GM23338 (cell line): ENCODE measurements at regions not wholly inside any gene's neighbourhood (a gene's known extent, or its start where the extent isn't known, plus 50 kb on each side); places are given as distances from the start of the nearest gene placed in this dataset.
A peak's percentile ranks its signal among the peaks of the same experiment; 100 is the strongest.
"Not testable (repeated sequence)": the region's sequence is repeated elsewhere in the genome, so short reads cannot be mapped to it uniquely, and the experiment has no call there.

Source experiments
- ATAC-seq: fragments of 200-7000 bp; cut with Tn5 transposase; 3 replicates; pipeline ENCODE4 v1.9.1; 2020
- DNase-seq: peaks from one replicate; pipeline ENCODE4 v3.0.0-alpha.2; 2015; ENCODE audit warnings: low spot score
- H2AFZ ChIP-seq: fragments of 200-600 bp; sonication (generic); 2 replicates; pipeline ENCODE4 v1.8.0; 2016; ENCODE audit warnings: antibody characterized with exemption, mild to moderate bottlenecking, moderate library complexity
- H3F3A ChIP-seq: fragments of 200-600 bp; sonication (generic); replicated peaks from 2 replicates; pipeline ENCODE4 v1.8.0; 2017; ENCODE audit warnings: antibody characterized with exemption, mixed run types, low read depth
- H3K27ac ChIP-seq: fragments of 200-600 bp; sonication (generic); 2 replicates; pipeline ENCODE4 v1.6.1; 2016; ENCODE audit warnings: low read depth
- H3K27me3 ChIP-seq: fragments of 200-600 bp; sonication (generic); 2 replicates; pipeline ENCODE4 v1.8.0; 2016; ENCODE audit warnings: mild to moderate bottlenecking, mixed run types, moderate library complexity; ENCODE audit not compliant: insufficient read depth
- H3K36me3 ChIP-seq: fragments of 200-600 bp; sonication (generic); 2 replicates; pipeline ENCODE4 v1.8.0; 2016; ENCODE audit warnings: mild to moderate bottlenecking; ENCODE audit not compliant: insufficient read depth
- H3K4me1 ChIP-seq: fragments of 200-600 bp; sonication (generic); 2 replicates; pipeline ENCODE4 v1.8.0; 2016; ENCODE audit warnings: mild to moderate bottlenecking, moderate library complexity; ENCODE audit not compliant: insufficient read depth
- H3K4me2 ChIP-seq: fragments of 200-600 bp; sonication (generic); 2 replicates; pipeline ENCODE4 v1.7.1; 2017; ENCODE audit warnings: mixed run types
- H3K4me3 ChIP-seq: fragments of 200-600 bp; sonication (generic); 2 replicates; pipeline ENCODE4 v1.6.1; 2016; ENCODE audit warnings: mixed run types
- H3K79me2 ChIP-seq: fragments of 200-600 bp; sonication (generic); replicated peaks from 2 replicates; pipeline ENCODE4 v1.8.0; 2017; ENCODE audit warnings: mild to moderate bottlenecking; ENCODE audit not compliant: insufficient read depth
- H3K9me2 ChIP-seq: fragments of 200-600 bp; sonication (generic); 2 replicates; pipeline ENCODE4 v1.8.0; 2017; ENCODE audit not compliant: insufficient read depth
- H4K20me1 ChIP-seq: fragments of 200-600 bp; sonication (generic); replicated peaks from 2 replicates; pipeline ENCODE4 v1.8.0; 2017; ENCODE audit warnings: mild to moderate bottlenecking; ENCODE audit not compliant: insufficient read depth
- H3K27ac Mint-ChIP-seq: 2 replicates; pipeline ENCODE4 v1.8.0; 2020; ENCODE audit warnings: inconsistent platforms, mild to moderate bottlenecking, moderate library complexity, mixed read lengths
- H3K27me3 Mint-ChIP-seq: 3 replicates; pipeline ENCODE4 v1.8.0; 2022; ENCODE audit warnings: low read depth, mild to moderate bottlenecking, moderate library complexity, mixed read lengths, inconsistent platforms; ENCODE audit not compliant: insufficient read depth, poor library complexity
- H3K36me3 Mint-ChIP-seq: 3 replicates; pipeline ENCODE4 v1.8.0; 2021; ENCODE audit warnings: low read depth, mild to moderate bottlenecking, inconsistent platforms, moderate library complexity, mixed read lengths
- H3K4me1 Mint-ChIP-seq: 3 replicates; pipeline ENCODE4 v1.8.0; 2020; ENCODE audit warnings: mild to moderate bottlenecking, inconsistent platforms, mixed read lengths
- H3K4me3 Mint-ChIP-seq: 3 replicates; pipeline ENCODE4 v1.8.0; 2021; ENCODE audit warnings: moderate library complexity, mild to moderate bottlenecking, inconsistent platforms, mixed read lengths
- H3K9me3 Mint-ChIP-seq: 3 replicates; pipeline ENCODE4 v1.8.0; 2020; ENCODE audit warnings: moderate library complexity, mild to moderate bottlenecking, inconsistent platforms, mixed read lengths

- H3K79me2 ChIP-seq, H3K9me2 ChIP-seq, H3F3A ChIP-seq, H3K36me3 ChIP-seq, H3K27ac ChIP-seq, DNase-seq, H3K27me3 Mint-ChIP-seq, H4K20me1 ChIP-seq, H3K4me1 ChIP-seq, H3K9me3 Mint-ChIP-seq, H3K4me1 Mint-ChIP-seq, H3K36me3 Mint-ChIP-seq, H3K4me2 ChIP-seq, ATAC-seq, H3K27ac Mint-ChIP-seq, H3K4me3 Mint-ChIP-seq, H3K27me3 ChIP-seq, H3K4me3 ChIP-seq, H2AFZ ChIP-seq: not testable (repeated sequence)
Observed at GRCh38 chr17:15852863-15853262, 92.1 kb upstream of the ADORA2B start.

- H3K4me1 ChIP-seq, H3K4me2 ChIP-seq, H3K27me3 Mint-ChIP-seq, H3K27me3 ChIP-seq, DNase-seq, H3F3A ChIP-seq, H3K36me3 ChIP-seq, H3K27ac ChIP-seq, H3K9me2 ChIP-seq, H3K36me3 Mint-ChIP-seq, H3K79me2 ChIP-seq, H3K4me3 ChIP-seq, H3K4me3 Mint-ChIP-seq, H2AFZ ChIP-seq, H3K27ac Mint-ChIP-seq, H4K20me1 ChIP-seq, H3K4me1 Mint-ChIP-seq, ATAC-seq: not testable (repeated sequence)
- peaks cover 13% of the 10 kb centered on the region for H3K9me3 Mint-ChIP-seq
Observed at GRCh38 chr17:15856191-15856590, 88.7 kb upstream of the ADORA2B start.

GRCh38 chr17:15856745-15857144 is 88.2 kb upstream of the ADORA2B start:
- not testable (repeated sequence) for H3K4me1 ChIP-seq, H3K4me3 ChIP-seq, H3K27ac ChIP-seq, H3K27ac Mint-ChIP-seq, H3K4me3 Mint-ChIP-seq, H4K20me1 ChIP-seq, H3K4me1 Mint-ChIP-seq, H3K9me2 ChIP-seq, H2AFZ ChIP-seq, H3K27me3 Mint-ChIP-seq, ATAC-seq, H3K4me2 ChIP-seq, H3K36me3 ChIP-seq, DNase-seq, H3F3A ChIP-seq, H3K36me3 Mint-ChIP-seq, H3K79me2 ChIP-seq, H3K27me3 ChIP-seq
- H3K9me3 Mint-ChIP-seq = peaks cover 16% of the 10 kb centered on the region

GRCh38 chr17:15858082-15858481 is 86.8 kb upstream of the ADORA2B start:
- not testable (repeated sequence) for H2AFZ ChIP-seq, H3K4me1 ChIP-seq, H3K4me3 Mint-ChIP-seq, ATAC-seq, H3K4me1 Mint-ChIP-seq, H3F3A ChIP-seq, H3K27me3 Mint-ChIP-seq, H3K27ac ChIP-seq, H3K36me3 Mint-ChIP-seq, H3K4me3 ChIP-seq, H3K36me3 ChIP-seq, H3K79me2 ChIP-seq, H3K27ac Mint-ChIP-seq, H3K27me3 ChIP-seq, DNase-seq, H4K20me1 ChIP-seq, H3K4me2 ChIP-seq, H3K9me2 ChIP-seq
- H3K9me3 Mint-ChIP-seq = peaks cover 16% of the 10 kb centered on the region

- peaks cover 16% of the 10 kb centered on the region for H3K9me3 Mint-ChIP-seq
- H3K36me3 ChIP-seq, H3K27me3 ChIP-seq, H3K4me3 ChIP-seq, H3K27me3 Mint-ChIP-seq, H3K4me2 ChIP-seq, H3K27ac ChIP-seq, H2AFZ ChIP-seq, H3K36me3 Mint-ChIP-seq, H4K20me1 ChIP-seq, H3K4me1 Mint-ChIP-seq, H3K79me2 ChIP-seq, ATAC-seq, H3K27ac Mint-ChIP-seq, H3K4me1 ChIP-seq, H3K9me2 ChIP-seq, H3F3A ChIP-seq, H3K4me3 Mint-ChIP-seq, DNase-seq: not testable (repeated sequence)
Observed at GRCh38 chr17:15860774-15861173, 84.2 kb upstream of the ADORA2B start.

GRCh38 chr17:15864061-15864460 is 80.9 kb upstream of the ADORA2B start:
- not testable (repeated sequence) for DNase-seq, H3K27ac Mint-ChIP-seq, H3K36me3 Mint-ChIP-seq, H3F3A ChIP-seq, H3K27me3 Mint-ChIP-seq, H3K4me3 ChIP-seq, H3K9me2 ChIP-seq, H3K79me2 ChIP-seq, H2AFZ ChIP-seq, H3K4me1 ChIP-seq, H3K36me3 ChIP-seq, H4K20me1 ChIP-seq, H3K4me2 ChIP-seq, H3K4me1 Mint-ChIP-seq, H3K27me3 ChIP-seq, H3K4me3 Mint-ChIP-seq, ATAC-seq, H3K27ac ChIP-seq
- peaks cover 16% of the 10 kb centered on the region for H3K9me3 Mint-ChIP-seq

GRCh38 chr17:15864472-15864871 is 80.5 kb upstream of the ADORA2B start:
- H3K27ac Mint-ChIP-seq, H3K27me3 ChIP-seq, H3K9me2 ChIP-seq, H4K20me1 ChIP-seq, H3K27ac ChIP-seq, H3K4me3 ChIP-seq, H3K4me1 ChIP-seq, H3K36me3 Mint-ChIP-seq, H3K4me3 Mint-ChIP-seq, ATAC-seq, H3K4me1 Mint-ChIP-seq, H3K79me2 ChIP-seq, H3K4me2 ChIP-seq, H3K36me3 ChIP-seq, H3F3A ChIP-seq, H2AFZ ChIP-seq, H3K27me3 Mint-ChIP-seq: not testable (repeated sequence)
- DNase-seq = peak; percentile 21
- H3K9me3 Mint-ChIP-seq = peaks cover 16% of the 10 kb centered on the region
